H9 (cell line): ENCODE measurements at regions not wholly inside any gene's neighbourhood (a gene's known extent, or its start where the extent isn't known, plus 50 kb on each side); places are given as distances from the start of the nearest gene placed in this dataset.

Source experiments
- DNase-seq: peaks from one replicate; pipeline ENCODE4 v3.0.0-alpha.2; 2017
- H2AFZ ChIP-seq: one replicate; pipeline ENCODE4 v1.6.1; 2013; ENCODE audit warnings: mild to moderate bottlenecking, low read length, control low read depth, moderate library complexity
- H2AK5ac ChIP-seq: 2 replicates; pipeline ENCODE4 v1.6.1; 2013; ENCODE audit warnings: low read length, control low read depth, mixed read lengths; ENCODE audit not compliant: insufficient read length
- H2BK120ac ChIP-seq: one replicate; pipeline ENCODE4 v1.6.1; 2013; ENCODE audit warnings: low read depth, mild to moderate bottlenecking, low read length, control low read depth, inconsistent platforms; ENCODE audit not compliant: poor library complexity, severe bottlenecking
- H2BK12ac ChIP-seq: 2 replicates; pipeline ENCODE4 v1.6.1; 2013; ENCODE audit warnings: low read length, control low read depth, mixed read lengths, low read depth; ENCODE audit not compliant: insufficient read length
- H2BK15ac ChIP-seq: 2 replicates; pipeline ENCODE4 v1.6.1; 2013; ENCODE audit warnings: low read depth, low read length, control low read depth
- H2BK20ac ChIP-seq: one replicate; pipeline ENCODE4 v1.6.1; 2013; ENCODE audit warnings: low read depth, mild to moderate bottlenecking, low read length, control low read depth, inconsistent platforms; ENCODE audit not compliant: poor library complexity, severe bottlenecking
- H2BK5ac ChIP-seq: 2 replicates; pipeline ENCODE4 v1.6.1; 2013; ENCODE audit warnings: low read length, control low read depth, mixed read lengths; ENCODE audit not compliant: insufficient read length
- H3K14ac ChIP-seq: 2 replicates; pipeline ENCODE4 v1.6.1; 2013; ENCODE audit warnings: low read length, control low read depth; ENCODE audit not compliant: insufficient read depth
- H3K18ac ChIP-seq: 2 replicates; pipeline ENCODE4 v1.6.1; 2013; ENCODE audit warnings: low read depth, mild to moderate bottlenecking, mixed read lengths, low read length, control low read depth; ENCODE audit not compliant: insufficient read length
- H3K23ac ChIP-seq: 2 replicates; pipeline ENCODE4 v1.6.1; 2013; ENCODE audit warnings: low read length, control low read depth, mixed read lengths, low read depth; ENCODE audit not compliant: insufficient read length
- H3K23me2 ChIP-seq: 2 replicates; pipeline ENCODE4 v1.6.1; 2013; ENCODE audit warnings: low read depth, mild to moderate bottlenecking, mixed read lengths, low read length, control low read depth; ENCODE audit not compliant: insufficient read length, poor library complexity, severe bottlenecking
- H3K27ac ChIP-seq: 2 replicates; pipeline ENCODE4 v1.5.1; 2013; ENCODE audit warnings: low read length, control low read depth, mixed read lengths, low read depth; ENCODE audit not compliant: insufficient read length
- H3K27me3 ChIP-seq: 2 replicates; pipeline ENCODE4 v1.6.1; 2013; ENCODE audit warnings: low read length, control low read depth, inconsistent platforms; ENCODE audit not compliant: insufficient read depth
- H3K4ac ChIP-seq: 2 replicates; pipeline ENCODE4 v1.6.1; 2013; ENCODE audit warnings: low read depth, mild to moderate bottlenecking, control low read depth, inconsistent platforms, low read length, moderate library complexity
- H3K4me1 ChIP-seq: 2 replicates; pipeline ENCODE4 v1.6.1; 2013; ENCODE audit warnings: low read length, control low read depth, inconsistent platforms; ENCODE audit not compliant: insufficient read depth
- H3K4me2 ChIP-seq: 2 replicates; pipeline ENCODE4 v1.6.1; 2013; ENCODE audit warnings: low read length, control low read depth, mixed read lengths; ENCODE audit not compliant: insufficient read length, insufficient read depth
- H3K56ac ChIP-seq: 2 replicates; pipeline ENCODE4 v1.6.1; 2013; ENCODE audit warnings: low read depth, mild to moderate bottlenecking, mixed read lengths, low read length, control low read depth; ENCODE audit not compliant: insufficient read length
- H3K79me1 ChIP-seq: 2 replicates; pipeline ENCODE4 v1.6.1; 2013; ENCODE audit warnings: low read depth, mild to moderate bottlenecking, moderate library complexity, low read length, control low read depth, inconsistent platforms; ENCODE audit not compliant: insufficient read depth, poor library complexity, severe bottlenecking
- H3K79me2 ChIP-seq: 2 replicates; pipeline ENCODE4 v1.6.1; 2013; ENCODE audit warnings: low read length, control low read depth, inconsistent platforms; ENCODE audit not compliant: insufficient read depth
- H3K9ac ChIP-seq: 2 replicates; pipeline ENCODE4 v1.6.1; 2013; ENCODE audit warnings: low read length, control low read depth, mixed read lengths; ENCODE audit not compliant: insufficient read length; ENCODE audit errors: extremely low read depth
- H3K9me3 ChIP-seq: one replicate; pipeline ENCODE4 v1.6.1; 2013; ENCODE audit warnings: low read depth, low read length, inconsistent platforms; ENCODE audit not compliant: control insufficient read depth
- H3T11ph ChIP-seq: one replicate; pipeline ENCODE4 v1.6.1; 2013; ENCODE audit warnings: mild to moderate bottlenecking, low read length, control low read depth, inconsistent platforms
- H4K20me1 ChIP-seq: one replicate; pipeline ENCODE4 v1.6.1; 2013; ENCODE audit not compliant: control insufficient read depth, insufficient read length, insufficient read depth
- H4K5ac ChIP-seq: 2 replicates; pipeline ENCODE4 v1.6.1; 2013; ENCODE audit warnings: low read depth, mild to moderate bottlenecking, mixed read lengths, low read length, control low read depth; ENCODE audit not compliant: insufficient read length
- H4K8ac ChIP-seq: replicated peaks from 2 replicates; pipeline ENCODE4 v1.6.1; 2013; ENCODE audit warnings: low read length, control low read depth, mixed read lengths, low read depth; ENCODE audit not compliant: insufficient read length
- H4K91ac ChIP-seq: 2 replicates; pipeline ENCODE4 v1.6.1; 2013; ENCODE audit warnings: low read depth, mild to moderate bottlenecking, moderate library complexity, mixed read lengths, low read length, control low read depth; ENCODE audit not compliant: insufficient read length
- H3K27ac Mint-ChIP-seq, 3 experiments: 2 replicates in 2 of 3; 3 replicates in 1 of 3; pipeline ENCODE4 v1.8.0; 2020 to 2021; ENCODE audit warnings: mixed read lengths in 3 of 3, mild to moderate bottlenecking in 1 of 3, moderate library complexity in 1 of 3
- H3K27me3 Mint-ChIP-seq: 2 replicates; pipeline ENCODE4 v1.8.0; 2021; ENCODE audit warnings: low read depth, mild to moderate bottlenecking, moderate library complexity, mixed read lengths
- H3K36me3 Mint-ChIP-seq, 3 experiments: 2 replicates in 2 of 3; 3 replicates in 1 of 3; pipeline ENCODE4 v1.8.0; 2020 to 2021; ENCODE audit warnings: low read depth in 3 of 3, mixed read lengths in 3 of 3; ENCODE audit not compliant: insufficient read depth in 1 of 3
- H3K4me1 Mint-ChIP-seq, 2 experiments: 2 replicates each; pipeline ENCODE4 v1.8.0; 2020; ENCODE audit warnings: mixed read lengths in 2 of 2
- H3K4me3 Mint-ChIP-seq, 2 experiments: 2 replicates in 1 of 2; 3 replicates in 1 of 2; pipeline ENCODE4 v1.8.0; 2020 to 2021; ENCODE audit warnings: mild to moderate bottlenecking in 2 of 2, mixed read lengths in 2 of 2, moderate library complexity in 1 of 2
- H3K9me3 Mint-ChIP-seq, 2 experiments: 2 replicates in 1 of 2; 3 replicates in 1 of 2; pipeline ENCODE4 v1.8.0; 2020; ENCODE audit warnings: mild to moderate bottlenecking in 2 of 2, mixed read lengths in 2 of 2, moderate library complexity in 1 of 2
- CTCF ChIP-seq: fragments of 200-600 bp; sonication (generic); conservative IDR thresholded peaks from 3 replicates; pipeline ENCODE4 v1.8.0; 2021; ENCODE audit warnings: antibody characterized with exemption, mild to moderate bottlenecking
- WGBS: extraction: QIAGEN DNeasy Blood & Tissue Kit; methylation state at CpG from one replicate; pipeline ENCODE4 v1.1.7; 2013; ENCODE audit warnings: missing lambda C conversion rate, low lambda C conversion rate, mixed read lengths; ENCODE audit not compliant: insufficient read length; ENCODE audit errors: extremely low coverage; 5-methylcytosine and 5-hydroxymethylcytosine counted together

- no peak for TF ChIP-seq CTCF
- Histone ChIP-seq H2BK15ac (no peak overlapping the region), H3K9ac (no peak overlapping the region), H3K27me3 (no peaks in the 10 kb centered on the region), H3K9me3 (peaks cover 4% of the 10 kb centered on the region), H2AK5ac (no peak overlapping the region), H3K23ac (peak overlapping the region; percentile 60), H4K5ac (peak overlapping the region; percentile 0), H3K79me2 (no peaks in the 10 kb centered on the region), H3K27ac (no peak overlapping the region), H3K4me1 (no peaks in the 10 kb centered on the region), H4K8ac (peak overlapping the region; percentile 51), H4K91ac (no peak overlapping the region), H3K23me2 (no peaks in the 10 kb centered on the region), H3K4me2 (no peak overlapping the region), H3T11ph (no peak overlapping the region), H2BK20ac (no peak overlapping the region), H2AFZ (no peak overlapping the region), H3K4ac (no peak overlapping the region), H4K20me1 (no peaks in the 10 kb centered on the region), H2BK120ac (no peak overlapping the region), H3K14ac (no peak overlapping the region), H2BK12ac (no peak overlapping the region), H3K56ac (no peak overlapping the region), H2BK5ac (no peak overlapping the region), H3K79me1 (no peaks in the 10 kb centered on the region), H3K18ac (no peak overlapping the region)
- DNase-seq = no peak
- Mint-ChIP-seq H3K4me1 (no peaks in the 10 kb centered on the region), H3K27ac (peak overlapping the region in 1 of 3 experiments; percentile 40; a peak in 1 of 7 replicates), H3K36me3 (peaks cover 7 to 29% (median 7%) of the 10 kb centered on the region in 3 experiments), H3K9me3 (peaks cover 43 to 45% of the 10 kb centered on the region in 2 experiments), H3K4me3 (no peak overlapping the region), H3K27me3 (no peaks in the 10 kb centered on the region)
- no CpG with 5 or more reads among the region's 46 CpGs for WGBS
These were observed 57.7 kb upstream of the SMOC2 start for GRCh38 chr6:168383062-168383854.
